BJ (cell line): ENCODE measurements at regions not wholly inside any gene's neighbourhood (a gene's known extent, or its start where the extent isn't known, plus 50 kb on each side); places are given as distances from the start of the nearest gene placed in this dataset.

Experiments used
- CTCF ChIA-PET: fragments of 350-600 bp; formaldehyde crosslinking; extraction: SDS; loops from one replicate; lab custom pipeline; 2021; ENCODE audit warnings: antibody characterized with exemption, inconsistent platforms; lab: Yijun Ruan, JAX
- POLR2A ChIA-PET: fragments of 300-600 bp; sonication (Branson Sonifier 250); formaldehyde crosslinking; extraction: SDS; loops from one replicate; lab custom pipeline; 2021; ENCODE audit warnings: antibody characterized with exemption; lab: Charles Lee
- DNase-seq: peaks from one replicate; pipeline ENCODE4 v3.0.0-alpha.2; 2011; ENCODE audit warnings: low read depth
- H3K27me3 ChIP-seq: 2 replicates; pipeline ENCODE4 v1.6.0; 2011; ENCODE audit warnings: low read length; ENCODE audit not compliant: control insufficient read depth, insufficient read depth
- H3K36me3 ChIP-seq: 2 replicates; pipeline ENCODE4 v1.5.1; 2011; ENCODE audit warnings: low read length; ENCODE audit not compliant: control insufficient read depth, insufficient read depth
- H3K4me3 ChIP-seq: 2 replicates; pipeline ENCODE4 v1.5.1; 2011; ENCODE audit warnings: low read depth, mild to moderate bottlenecking, control low read depth, low read length
- TF ChIP-seq, protein P1 (sequence below): IDR thresholded peaks from 2 replicates; pipeline ENCODE4 v1.5.1; 2011; ENCODE audit warnings: low read depth, mild to moderate bottlenecking, control low read depth, inconsistent platforms, low read length, moderate library complexity; ENCODE audit not compliant: insufficient read depth

- ChIA-PET CTCF (interaction anchor here (1.1 kb wide), 1 partner anchor 11 kb away, joined by 6 read pairs; no protein-coding TSS in a partner anchor), POLR2A (no interaction called here)
- TF ChIP-seq, protein P1, sequence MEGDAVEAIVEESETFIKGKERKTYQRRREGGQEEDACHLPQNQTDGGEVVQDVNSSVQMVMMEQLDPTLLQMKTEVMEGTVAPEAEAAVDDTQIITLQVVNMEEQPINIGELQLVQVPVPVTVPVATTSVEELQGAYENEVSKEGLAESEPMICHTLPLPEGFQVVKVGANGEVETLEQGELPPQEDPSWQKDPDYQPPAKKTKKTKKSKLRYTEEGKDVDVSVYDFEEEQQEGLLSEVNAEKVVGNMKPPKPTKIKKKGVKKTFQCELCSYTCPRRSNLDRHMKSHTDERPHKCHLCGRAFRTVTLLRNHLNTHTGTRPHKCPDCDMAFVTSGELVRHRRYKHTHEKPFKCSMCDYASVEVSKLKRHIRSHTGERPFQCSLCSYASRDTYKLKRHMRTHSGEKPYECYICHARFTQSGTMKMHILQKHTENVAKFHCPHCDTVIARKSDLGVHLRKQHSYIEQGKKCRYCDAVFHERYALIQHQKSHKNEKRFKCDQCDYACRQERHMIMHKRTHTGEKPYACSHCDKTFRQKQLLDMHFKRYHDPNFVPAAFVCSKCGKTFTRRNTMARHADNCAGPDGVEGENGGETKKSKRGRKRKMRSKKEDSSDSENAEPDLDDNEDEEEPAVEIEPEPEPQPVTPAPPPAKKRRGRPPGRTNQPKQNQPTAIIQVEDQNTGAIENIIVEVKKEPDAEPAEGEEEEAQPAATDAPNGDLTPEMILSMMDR = no peak
Measured at GRCh38 chr9:18056269-18056992, 417.5 kb upstream of the ADAMTSL1 start.

GRCh38 chr9:18056993-18057369, 417.0 kb upstream of the ADAMTSL1 start:
- TF ChIP-seq, protein P1 = no peak
- DNase-seq = no peak
- no peaks in the 10 kb centered on the region for H3K27me3 ChIP-seq
- H3K36me3 ChIP-seq = no peaks in the 10 kb centered on the region
- no peak overlapping the region for H3K4me3 ChIP-seq
- ChIA-PET CTCF (interaction anchor here (0.7 kb wide), 1 partner anchor 86 kb away, joined by 4 read pairs; no protein-coding TSS in a partner anchor), POLR2A (no interaction called here)

More at GRCh38 chr9:18056269-18056992, 417.5 kb upstream of the ADAMTSL1 start:
- H3K27me3 ChIP-seq = no peaks in the 10 kb centered on the region
- no peaks in the 10 kb centered on the region for H3K36me3 ChIP-seq
- H3K4me3 ChIP-seq = no peak overlapping the region
- DNase-seq = no peak

DNA sequence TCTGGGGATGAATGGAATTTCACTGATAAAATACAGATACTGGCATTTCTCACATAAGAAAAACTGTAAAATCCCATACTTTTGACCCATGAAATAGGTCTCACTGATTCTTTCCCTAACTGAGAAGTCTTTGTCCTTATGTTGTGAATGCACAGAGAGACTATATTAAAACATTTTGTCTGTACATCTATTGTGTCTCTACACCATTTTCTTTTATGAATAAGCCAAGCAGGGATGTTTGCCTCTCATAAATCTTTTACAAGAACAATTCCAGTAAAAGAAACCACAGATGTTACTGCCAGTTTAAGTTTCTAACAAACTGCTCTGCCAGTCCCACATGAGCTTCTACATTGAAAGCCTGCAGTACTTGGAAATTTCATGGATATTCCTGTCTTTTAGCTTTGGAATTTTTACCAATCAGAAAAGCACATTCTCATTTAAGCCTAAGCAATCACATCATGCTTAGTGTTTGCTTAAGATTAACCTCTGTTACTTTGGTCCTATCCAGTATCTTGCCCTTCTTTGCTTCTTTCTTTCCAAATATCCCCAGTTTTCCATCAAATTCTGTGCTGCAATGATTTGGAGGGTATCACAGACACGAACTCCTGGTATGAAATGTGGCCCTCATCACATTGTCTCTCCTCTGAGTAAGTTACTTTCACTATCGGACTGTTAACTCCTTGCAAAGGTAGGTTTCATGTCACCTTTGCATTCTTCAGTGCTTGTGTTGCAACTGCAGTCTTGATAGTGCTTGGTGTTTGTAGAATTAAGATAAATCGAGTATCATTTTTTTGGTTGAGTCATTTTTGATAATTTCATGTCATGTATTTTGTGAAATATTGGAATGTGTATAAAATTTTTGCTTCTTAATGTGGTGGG, 415.1 kb upstream of the ADAMTSL1 start:
- Histone ChIP-seq H3K27me3 (no peaks in the 10 kb centered on the region), H3K4me3 (no peak overlapping the region), H3K36me3 (no peaks in the 10 kb centered on the region)
- DNase-seq = no peak
- POLR2A ChIA-PET = no interaction called here
- TF ChIP-seq, protein P1 = no peak
- CTCF ChIA-PET = interaction anchor here (1.2 to 1.7 kb wide), 2 partner anchors 13 to 24 kb away, joined by 3 to 8 read pairs; no protein-coding TSS in a partner anchor

- no peaks in the 10 kb centered on the region for H3K36me3 ChIP-seq
- ChIA-PET CTCF (interaction anchor here (1.2 to 1.7 kb wide), 2 partner anchors 13 to 25 kb away, joined by 3 to 8 read pairs; no protein-coding TSS in a partner anchor), POLR2A (no interaction called here)
- no peaks in the 10 kb centered on the region for H3K27me3 ChIP-seq
- TF ChIP-seq, protein P1 = no peak
- H3K4me3 ChIP-seq = no peak overlapping the region
- no peak for DNase-seq
Measured at GRCh38 chr9:18059447-18059846, 414.5 kb upstream of the ADAMTSL1 start.

DNA sequence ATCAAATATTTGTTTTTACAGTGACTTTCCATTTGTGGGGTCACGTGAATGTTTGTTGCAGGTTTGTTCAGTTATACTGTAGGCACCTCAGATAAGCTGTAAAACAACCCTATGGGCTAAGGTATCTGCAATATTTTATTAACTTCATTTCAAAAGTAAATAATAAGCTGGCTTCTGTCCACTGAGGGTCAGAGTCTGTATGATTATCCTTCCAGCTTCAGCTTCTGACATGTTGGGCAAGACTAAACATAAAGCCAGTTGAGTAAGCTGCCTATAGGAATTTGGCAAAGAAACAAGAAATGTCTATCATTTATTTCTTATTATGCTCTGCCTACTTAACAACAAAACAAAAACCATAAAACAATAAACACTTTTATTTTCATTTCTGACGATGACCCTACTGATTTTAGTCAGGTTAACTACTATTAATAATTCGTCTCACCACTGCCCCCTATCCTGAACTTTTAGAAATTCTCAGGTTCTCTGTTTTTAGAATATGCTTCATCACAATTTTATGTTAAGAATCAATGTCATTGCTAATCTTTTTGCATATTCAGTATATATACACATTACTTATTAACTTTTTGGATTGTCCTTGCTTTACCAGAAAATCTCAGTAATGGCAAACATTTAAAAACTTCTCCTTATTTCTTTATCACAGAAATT, 413.6 kb upstream of the ADAMTSL1 start:
- H3K27me3 ChIP-seq = no peaks in the 10 kb centered on the region
- ChIA-PET CTCF (interaction anchor here (1.0 to 1.7 kb wide), 3 partner anchors 12 to 153 kb away, joined by 3 to 8 read pairs (median 3); no protein-coding TSS in a partner anchor), POLR2A (no interaction called here)
- no peaks in the 10 kb centered on the region for H3K36me3 ChIP-seq
- TF ChIP-seq, protein P1 = peak; percentile 17; the same call in 1 of the 2 replicates
- no peak for DNase-seq
- H3K4me3 ChIP-seq = no peak overlapping the region
